ENCODE measurements at regions not wholly inside any gene's neighbourhood (a gene's known extent, or its start where the extent isn't known, plus 50 kb on each side); places are given as distances from the start of the nearest gene placed in this dataset.

DNA sequence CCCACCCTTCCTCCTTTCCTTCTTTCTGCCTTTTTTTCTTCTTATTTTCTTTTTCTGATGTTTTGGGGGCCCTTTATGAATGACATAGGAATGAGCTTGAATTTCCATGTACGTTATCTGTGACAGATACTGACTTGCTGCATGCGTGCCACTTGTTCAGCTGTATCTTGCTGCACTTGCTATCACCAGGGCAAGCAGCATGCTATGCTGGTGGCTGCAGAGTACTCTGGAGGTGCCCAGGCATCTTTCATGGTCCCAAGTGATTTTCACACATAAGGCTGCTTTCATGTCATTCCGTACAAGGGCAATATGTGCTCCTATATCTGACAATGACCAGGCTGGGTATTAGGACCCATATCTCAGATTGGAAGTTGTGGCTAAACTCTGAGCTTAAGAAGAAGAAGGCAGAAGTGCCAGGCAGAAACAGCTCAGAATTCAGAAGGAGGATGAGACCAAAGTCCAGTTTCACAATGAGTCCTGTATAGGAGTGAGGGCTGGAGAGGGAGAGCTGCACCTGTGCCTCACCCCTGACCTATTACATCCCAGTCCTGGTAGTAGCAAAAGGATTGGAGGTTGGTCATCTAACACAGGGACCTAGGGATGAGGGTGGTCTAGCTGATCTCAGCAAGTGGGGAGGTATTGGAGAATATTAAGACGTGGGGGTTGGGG lies 299.0 kb upstream of the DDHD1 start:
- CTCF ChIA-PET, result interaction anchor here (0.9 kb wide), 1 partner anchor 21 kb away, joined by 4 read pairs; no protein-coding TSS in a partner anchor
- TF ChIP-seq, protein P1, sequence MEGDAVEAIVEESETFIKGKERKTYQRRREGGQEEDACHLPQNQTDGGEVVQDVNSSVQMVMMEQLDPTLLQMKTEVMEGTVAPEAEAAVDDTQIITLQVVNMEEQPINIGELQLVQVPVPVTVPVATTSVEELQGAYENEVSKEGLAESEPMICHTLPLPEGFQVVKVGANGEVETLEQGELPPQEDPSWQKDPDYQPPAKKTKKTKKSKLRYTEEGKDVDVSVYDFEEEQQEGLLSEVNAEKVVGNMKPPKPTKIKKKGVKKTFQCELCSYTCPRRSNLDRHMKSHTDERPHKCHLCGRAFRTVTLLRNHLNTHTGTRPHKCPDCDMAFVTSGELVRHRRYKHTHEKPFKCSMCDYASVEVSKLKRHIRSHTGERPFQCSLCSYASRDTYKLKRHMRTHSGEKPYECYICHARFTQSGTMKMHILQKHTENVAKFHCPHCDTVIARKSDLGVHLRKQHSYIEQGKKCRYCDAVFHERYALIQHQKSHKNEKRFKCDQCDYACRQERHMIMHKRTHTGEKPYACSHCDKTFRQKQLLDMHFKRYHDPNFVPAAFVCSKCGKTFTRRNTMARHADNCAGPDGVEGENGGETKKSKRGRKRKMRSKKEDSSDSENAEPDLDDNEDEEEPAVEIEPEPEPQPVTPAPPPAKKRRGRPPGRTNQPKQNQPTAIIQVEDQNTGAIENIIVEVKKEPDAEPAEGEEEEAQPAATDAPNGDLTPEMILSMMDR (IDR thresholded peaks at IDR 0.05; ENCODE audit: insufficient read depth, low read length, missing control alignments), result no peak
- POLR2A ChIA-PET, result no interaction called here
- DNase-seq (ENCODE audit: low read depth, low spot score), result no peak
- no peak overlapping the region for H3K4me3 ChIP-seq (ENCODE audit: low read depth, low read length)

DNA sequence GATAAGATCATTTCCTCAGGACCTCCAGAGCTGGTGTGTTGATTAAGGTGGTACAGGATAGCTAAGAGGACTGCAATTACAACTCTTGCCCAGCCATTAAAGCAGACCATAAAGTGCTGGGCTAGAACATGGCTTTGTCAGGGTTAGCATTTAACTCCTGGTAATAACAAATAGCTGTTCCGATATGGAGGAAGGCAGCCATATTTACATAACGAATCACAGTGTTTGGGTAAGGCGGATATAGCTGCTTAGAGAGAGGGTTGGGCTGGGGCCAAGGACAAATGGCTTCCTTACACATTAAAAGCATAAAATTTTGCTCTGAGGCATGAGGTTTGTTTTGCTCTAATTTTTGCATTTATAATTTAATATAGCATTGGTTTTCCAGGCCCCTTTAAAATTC lies 297.7 kb upstream of the DDHD1 start:
- POLR2A ChIA-PET, result no interaction called here
- no peak for DNase-seq (ENCODE audit: low read depth, low spot score)
- TF ChIP-seq, protein P1 (IDR thresholded peaks at IDR 0.05; ENCODE audit: insufficient read depth, low read length, missing control alignments), result no peak
- no peak overlapping the region for H3K4me3 ChIP-seq (ENCODE audit: low read depth, low read length)
- CTCF ChIA-PET, result interaction anchor here (0.6 to 1.2 kb wide), 2 partner anchors 20 to 24 kb away, joined by 4 read pairs; no protein-coding TSS in a partner anchor

DNA sequence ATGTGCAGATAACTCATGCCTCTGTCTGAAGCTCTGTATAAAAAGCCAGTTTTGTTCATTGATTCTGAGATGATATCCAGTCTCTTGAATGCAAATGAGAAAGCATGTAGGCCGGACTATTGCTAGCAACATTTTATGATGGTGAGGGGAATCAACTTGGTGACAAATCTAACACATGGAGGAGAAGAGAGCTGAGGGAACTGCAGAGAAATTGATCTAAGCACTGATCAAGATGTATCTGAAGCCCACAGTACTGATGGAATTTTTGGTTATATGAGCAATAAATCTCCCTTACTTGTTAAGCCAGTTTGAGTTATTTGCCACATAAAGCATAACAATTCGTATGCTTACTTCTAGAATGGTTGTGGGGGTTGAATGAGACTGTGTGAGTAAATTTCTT lies 295.6 kb upstream of the DDHD1 start:
- TF ChIP-seq, protein P1 (IDR thresholded peaks at IDR 0.05; ENCODE audit: insufficient read depth, low read length, missing control alignments), result no peak
- ChIA-PET POLR2A (no interaction called here), CTCF (interaction anchor here (2.2 to 2.5 kb wide), 2 partner anchors 15 to 899 kb away, joined by 5 to 6 read pairs; no protein-coding TSS in a partner anchor)
- no peak for DNase-seq (ENCODE audit: low read depth, low spot score)
- H3K4me3 ChIP-seq (ENCODE audit: low read depth, low read length), result no peak overlapping the region

DNA sequence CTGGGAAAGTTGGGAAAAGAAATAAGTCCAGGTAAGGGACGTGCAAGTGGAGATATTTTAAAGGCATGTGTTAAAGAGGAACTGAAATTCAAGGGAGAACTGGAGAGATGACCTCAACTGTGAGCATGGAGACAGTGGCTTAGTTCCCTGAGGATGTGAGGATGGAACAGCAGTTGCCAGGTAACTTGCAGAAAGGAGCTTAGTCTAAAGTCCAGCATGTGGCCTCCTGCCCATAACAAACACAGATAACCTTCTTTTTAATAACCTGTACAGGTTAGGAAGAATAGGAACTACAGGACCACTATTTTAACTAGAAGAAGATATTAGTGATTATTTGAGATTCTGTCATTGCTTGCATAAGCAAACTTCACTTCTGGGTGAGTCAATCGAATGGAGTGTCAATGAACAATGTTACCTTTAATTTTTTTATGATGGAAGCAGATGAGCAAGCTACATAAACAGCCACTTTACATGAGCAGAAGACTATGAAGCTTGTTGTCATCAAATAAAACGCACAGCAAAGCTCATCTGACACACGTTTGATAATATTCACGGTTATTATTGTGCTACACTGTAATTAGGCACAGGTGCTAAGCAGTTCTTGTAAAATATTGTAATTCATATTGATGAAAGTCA lies 291.7 kb upstream of the DDHD1 start:
- H3K4me3 ChIP-seq (ENCODE audit: low read depth, low read length), result no peak overlapping the region
- ChIA-PET POLR2A (no interaction called here), CTCF (interaction anchor here (0.7 kb wide), 1 partner anchor 12 kb away, joined by 3 read pairs; no protein-coding TSS in a partner anchor)
- TF ChIP-seq, protein P1 (IDR thresholded peaks at IDR 0.05; ENCODE audit: insufficient read depth, low read length, missing control alignments), result no peak
- no peak for DNase-seq (ENCODE audit: low read depth, low spot score)

DNA sequence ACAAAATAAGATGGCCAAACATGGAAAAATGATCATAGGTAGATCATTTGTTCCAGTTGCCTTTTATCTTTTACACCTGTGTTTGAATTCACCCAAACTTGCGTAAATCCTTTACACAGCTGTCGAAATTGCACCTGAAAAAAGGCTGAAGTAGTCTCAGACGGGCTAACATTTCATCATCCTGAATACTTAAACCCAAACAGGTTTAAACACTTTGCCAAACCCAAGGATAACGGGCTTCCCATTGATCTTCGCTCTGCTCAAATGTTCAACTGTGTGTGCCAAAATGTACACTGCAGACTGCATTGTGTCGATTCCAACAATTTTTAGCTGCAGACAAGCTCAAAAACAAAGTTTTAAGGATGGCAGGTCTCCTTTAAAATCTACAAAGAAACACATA lies 288.7 kb upstream of the DDHD1 start:
- ChIA-PET CTCF (interaction anchor here (0.9 to 2.7 kb wide), 3 partner anchors 10 to 908 kb away, joined by 3 to 18 read pairs (median 3); no protein-coding TSS in a partner anchor), POLR2A (no interaction called here)
- no peak overlapping the region for H3K4me3 ChIP-seq (ENCODE audit: low read depth, low read length)
- DNase-seq (ENCODE audit: low read depth, low spot score), result no peak
- TF ChIP-seq, protein P1 (IDR thresholded peaks at IDR 0.05; ENCODE audit: insufficient read depth, low read length, missing control alignments), result no peak

DNA sequence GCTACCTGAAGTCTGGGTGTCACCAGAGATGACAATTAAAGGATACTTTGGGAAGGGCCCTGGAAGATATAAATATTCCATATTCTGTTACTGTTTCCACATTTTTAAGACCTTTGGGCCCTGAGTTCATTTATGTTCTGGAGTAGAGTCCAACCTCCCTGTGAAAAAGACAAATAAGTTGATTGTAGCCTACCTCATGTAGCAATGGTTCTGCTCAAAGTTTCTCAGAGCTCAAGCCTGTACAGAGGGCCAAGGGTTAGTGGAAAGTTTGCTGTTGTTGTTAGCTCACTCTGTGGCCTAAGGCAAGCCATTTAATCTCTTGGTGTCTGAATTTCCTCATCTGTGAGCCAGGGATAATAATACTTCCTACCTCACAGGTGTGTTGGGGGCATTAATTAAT lies 284.7 kb upstream of the DDHD1 start:
- POLR2A ChIA-PET, result no interaction called here
- CTCF ChIA-PET, result no interaction called here
- no peak for DNase-seq (ENCODE audit: low read depth, low spot score)
- TF ChIP-seq, protein P1 (IDR thresholded peaks at IDR 0.05; ENCODE audit: insufficient read depth, low read length, missing control alignments), result no peak
- no peak overlapping the region for H3K4me3 ChIP-seq (ENCODE audit: low read depth, low read length)
